Endothelial cell of umbilical vein (primary cell): ENCODE measurements at regions not wholly inside any gene's neighbourhood (a gene's known extent, or its start where the extent isn't known, plus 50 kb on each side); places are given as distances from the start of the nearest gene placed in this dataset.

ENCODE experiments used
- BruUV-seq: library from RNA; stranded (reverse); fragments of 400-500 nt; replicated peaks from 2 replicates; lab custom pipeline; 2021; lab: Mats Ljungman, UMichigan
- CTCF ChIA-PET: fragments of 300-600, 350-600 bp; sonication (Branson Sonifier 250); formaldehyde crosslinking; loops from one replicate; lab custom pipeline; 2021; ENCODE audit warnings: antibody characterized with exemption, inconsistent platforms; lab: Charles Lee
- POLR2A ChIA-PET: fragments of 300-600, 350-600 bp; sonication (Branson Sonifier 250); formaldehyde crosslinking; loops from one replicate; lab custom pipeline; 2021; ENCODE audit warnings: antibody characterized with exemption, inconsistent platforms; lab: Charles Lee
- DNase-seq: peaks from one replicate; pipeline ENCODE4 v3.0.0-alpha.2; 2011; ENCODE audit warnings: low read depth, low spot score
- FAIRE-seq: peaks from 2 replicates; lab custom pipeline; 2011; peaks lifted over from hg19 to GRCh38; lab: Jason Lieb, UNC
- H2AFZ ChIP-seq: 2 replicates; pipeline ENCODE4 v1.6.0; 2012; ENCODE audit warnings: low read depth, low read length, control low read depth, inconsistent platforms
- H3K27ac ChIP-seq: 2 replicates; pipeline ENCODE4 v1.5.1; 2011; ENCODE audit warnings: low read depth, mild to moderate bottlenecking, control low read depth, low read length, moderate library complexity; ENCODE audit not compliant: insufficient read depth
- H3K27me3 ChIP-seq, 2 experiments: 2 replicates each; pipeline versions ENCODE4 v1.6.0 to v1.6.1; 2011; ENCODE audit warnings: low read length in 2 of 2, mixed read lengths in 1 of 2; ENCODE audit not compliant: control insufficient read depth in 2 of 2, insufficient read depth in 2 of 2
- H3K36me3 ChIP-seq, 2 experiments: 2 replicates in 1 of 2; 3 replicates in 1 of 2; pipeline ENCODE4 v1.5.1; 2011; ENCODE audit warnings: low read length in 2 of 2, mild to moderate bottlenecking in 1 of 2, moderate library complexity in 1 of 2; ENCODE audit not compliant: control insufficient read depth in 2 of 2, insufficient read depth in 2 of 2; ENCODE audit errors: extremely low read depth in 1 of 2
- H3K4me1 ChIP-seq: 3 replicates; pipeline ENCODE4 v1.5.1; 2011; ENCODE audit warnings: mild to moderate bottlenecking, low read length; ENCODE audit not compliant: control insufficient read depth, insufficient read depth; ENCODE audit errors: extremely low read depth
- H3K4me2 ChIP-seq: 2 replicates; pipeline ENCODE4 v1.6.1; 2011; ENCODE audit warnings: low read length, control low read depth, mixed read lengths; ENCODE audit not compliant: insufficient read depth
- H3K4me3 ChIP-seq, 3 experiments: fragments of 200-600 bp in 1 of 3; sonication (generic), shearing (Covaris generic) in 1 of 3; replicated peaks in 1 of 3; 2 replicates each; pipeline ENCODE4 v1.5.1; 2011 to 2016; ENCODE audit warnings: control low read depth in 3 of 3, low read length in 3 of 3, mild to moderate bottlenecking in 2 of 3, inconsistent platforms in 1 of 3, low read depth in 1 of 3, moderate library complexity in 1 of 3; ENCODE audit not compliant: insufficient read depth in 1 of 3
- H3K79me2 ChIP-seq: 2 replicates; pipeline ENCODE4 v1.6.0; 2012; ENCODE audit warnings: low read length, inconsistent platforms; ENCODE audit not compliant: control insufficient read depth, insufficient read depth
- H3K9ac ChIP-seq: replicated peaks from 2 replicates; pipeline ENCODE3; 2011; ENCODE audit warnings: low read length, control low read depth; ENCODE audit not compliant: insufficient read depth; ENCODE audit errors: extremely low read depth
- H3K9me1 ChIP-seq: replicated peaks from 3 replicates; pipeline ENCODE4 v1.6.0; 2011; ENCODE audit warnings: mild to moderate bottlenecking, low read length; ENCODE audit not compliant: control insufficient read depth, insufficient read depth; ENCODE audit errors: extremely low read depth
- H3K9me3 ChIP-seq: replicated peaks from 2 replicates; pipeline ENCODE4 v1.5.1; 2012; ENCODE audit warnings: low read length, inconsistent platforms; ENCODE audit not compliant: control insufficient read depth, insufficient read depth
- H4K20me1 ChIP-seq: replicated peaks from 2 replicates; pipeline ENCODE3; 2011; ENCODE audit warnings: mild to moderate bottlenecking, low read length; ENCODE audit not compliant: control insufficient read depth, insufficient read depth; ENCODE audit errors: extremely low read depth
- CTCF ChIP-seq, 2 donors: IDR thresholded peaks; 1 replicate in 1 of 2; 2 replicates in 1 of 2; pipeline ENCODE4 v1.5.1; 2011; ENCODE audit warnings: low read length in 2 of 2, mild to moderate bottlenecking in 2 of 2, moderate library complexity in 2 of 2, control low read depth in 1 of 2, inconsistent platforms in 1 of 2, low read depth in 1 of 2; ENCODE audit not compliant: insufficient read depth in 1 of 2; ENCODE audit errors: extremely low read depth in 1 of 2
- EZH2 ChIP-seq: IDR thresholded peaks from 2 replicates; pipeline ENCODE4 v1.6.1; 2012; ENCODE audit warnings: borderline replicate concordance, low read depth, mild to moderate bottlenecking, moderate library complexity, low read length, inconsistent platforms; ENCODE audit not compliant: severe bottlenecking
- FOS ChIP-seq: IDR thresholded peaks from 2 replicates; pipeline ENCODE4 v1.6.1; 2011; ENCODE audit warnings: mild to moderate bottlenecking, low read length, moderate library complexity, borderline replicate concordance; ENCODE audit not compliant: insufficient read depth
- GATA2 ChIP-seq: IDR thresholded peaks from 2 replicates; pipeline ENCODE4 v1.7.0; 2011; ENCODE audit warnings: low read depth, mild to moderate bottlenecking, moderate library complexity, mixed read lengths, low read length; ENCODE audit not compliant: insufficient read length, insufficient read depth
- JUN ChIP-seq: IDR thresholded peaks from 2 replicates; pipeline ENCODE4 v1.6.1; 2011; ENCODE audit warnings: borderline replicate concordance, low read depth; ENCODE audit not compliant: insufficient read length, insufficient read depth
- MYC ChIP-seq: IDR thresholded peaks from one replicate; pipeline ENCODE4 v1.6.1; 2011; ENCODE audit warnings: mild to moderate bottlenecking, low read depth, low read length
- POLR2A ChIP-seq: IDR thresholded peaks from 2 replicates; pipeline ENCODE4 v1.6.1; 2012; ENCODE audit warnings: low read depth, mild to moderate bottlenecking, control low read depth, low read length
- POLR2AphosphoS5 ChIP-seq: IDR thresholded peaks from 2 replicates; pipeline ENCODE4 v1.6.1; 2012; ENCODE audit warnings: low read depth, mild to moderate bottlenecking, control low read depth, low read length, moderate library complexity; ENCODE audit not compliant: insufficient read depth
- dilution Hi-C: fragments of 300-500 bp; cut with MboI; formaldehyde crosslinking; loops from one replicate; pipeline ENCODE4 v1.15.0; 2019; ENCODE audit warnings: low sequenced_read_pairs; ENCODE audit not compliant: extremely low pct_ligation_motif_present
- intact Hi-C: fragments of 100-400 bp; cut with micrococcal nuclease; formaldehyde crosslinking; loops from one replicate; pipeline ENCODE4 v1.10.0; 2022
- TF ChIP-seq, protein P1 (sequence below): IDR thresholded peaks from 2 replicates; pipeline ENCODE4 v1.6.1; 2011; ENCODE audit not compliant: insufficient read depth, insufficient read length

- FAIRE-seq, result no peak
Measured at GRCh38 chr20:17868700-17869231, 99.8 kb downstream of the SNX5 start.

More at GRCh38 chr20:17868700-17869231, 99.8 kb downstream of the SNX5 start:
- TF ChIP-seq POLR2A (no peak), MYC (no peak), EZH2 (no peak), POLR2AphosphoS5 (no peak), GATA2 (no peak), CTCF (IDR thresholded peaks at IDR 0.05; ENCODE audit: extremely low read depth in 1 of 2, insufficient read depth in 1 of 2, low read depth in 1 of 2, low read length in 2 of 2) (no peak), FOS (no peak), JUN (no peak)
- TF ChIP-seq, protein P1, sequence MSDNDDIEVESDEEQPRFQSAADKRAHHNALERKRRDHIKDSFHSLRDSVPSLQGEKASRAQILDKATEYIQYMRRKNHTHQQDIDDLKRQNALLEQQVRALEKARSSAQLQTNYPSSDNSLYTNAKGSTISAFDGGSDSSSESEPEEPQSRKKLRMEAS, result no peak
- Histone ChIP-seq H3K27me3 (peaks cover 16 to 24% of the 10 kb centered on the region in 2 experiments), H3K36me3 (no peaks in the 10 kb centered on the region), H3K27ac (no peak overlapping the region), H3K9me3 (no peaks in the 10 kb centered on the region), H3K4me1 (no peaks in the 10 kb centered on the region), H3K4me2 (no peak overlapping the region), H2AFZ (no peak overlapping the region), H3K9ac (no peak overlapping the region), H4K20me1 (no peaks in the 10 kb centered on the region), H3K9me1 (no peaks in the 10 kb centered on the region), H3K4me3 (no peak overlapping the region), H3K79me2 (no peaks in the 10 kb centered on the region)
- ChIA-PET CTCF (interaction anchor here (0.7 to 1.4 kb wide), 3 partner anchors 12 to 47 kb away, joined by 3 to 4 read pairs (median 3); no protein-coding TSS in a partner anchor), POLR2A (no interaction called here)
- no TSS peak for BruUV-seq
- dilution Hi-C loops, result no loop called here
- no peak for DNase-seq
- intact Hi-C loops, result no loop called here
